Hepatocyte (in vitro differentiated cells): ENCODE measurements at regions not wholly inside any gene's neighbourhood (a gene's known extent, or its start where the extent isn't known, plus 50 kb on each side); places are given as distances from the start of the nearest gene placed in this dataset.

ENCODE experiments used
- CTCF ChIP-seq: fragments of 200-600 bp; sonication (generic); IDR thresholded peaks from 2 replicates; pipeline ENCODE4 v1.5.1; 2016; ENCODE audit warnings: antibody characterized with exemption, mild to moderate bottlenecking; ENCODE audit not compliant: poor library complexity
- EZH2 ChIP-seq: fragments of 200-600 bp; sonication (generic); IDR thresholded peaks from 2 replicates; pipeline ENCODE4 v1.6.1; 2016; ENCODE audit warnings: antibody characterized with exemption, mild to moderate bottlenecking, borderline replicate concordance
- EZH2phosphoT487 ChIP-seq: fragments of 200-600 bp; sonication (generic); IDR thresholded peaks from one replicate; pipeline ENCODE4 v1.6.1; 2018; ENCODE audit warnings: antibody characterized with exemption, mild to moderate bottlenecking, low read depth, moderate library complexity; ENCODE audit not compliant: unreplicated experiment, severe bottlenecking

- TF ChIP-seq CTCF (no peak), EZH2 (no peak), EZH2phosphoT487 (no peak)
Observed at GRCh38 chr21:38119793-38120192, 137.0 kb upstream of the KCNJ15 start.
